RCC 7860 (cell line): ENCODE measurements at regions not wholly inside any gene's neighbourhood (a gene's known extent, or its start where the extent isn't known, plus 50 kb on each side); places are given as distances from the start of the nearest gene placed in this dataset.

Source experiments
- DNase-seq: peaks from one replicate; pipeline ENCODE4 v3.0.0-alpha.2; 2015; ENCODE audit warnings: low spot score
- FAIRE-seq: peaks from 2 replicates; lab custom pipeline; 2012; peaks lifted over from hg19 to GRCh38; lab: Jason Lieb, UNC

DNA sequence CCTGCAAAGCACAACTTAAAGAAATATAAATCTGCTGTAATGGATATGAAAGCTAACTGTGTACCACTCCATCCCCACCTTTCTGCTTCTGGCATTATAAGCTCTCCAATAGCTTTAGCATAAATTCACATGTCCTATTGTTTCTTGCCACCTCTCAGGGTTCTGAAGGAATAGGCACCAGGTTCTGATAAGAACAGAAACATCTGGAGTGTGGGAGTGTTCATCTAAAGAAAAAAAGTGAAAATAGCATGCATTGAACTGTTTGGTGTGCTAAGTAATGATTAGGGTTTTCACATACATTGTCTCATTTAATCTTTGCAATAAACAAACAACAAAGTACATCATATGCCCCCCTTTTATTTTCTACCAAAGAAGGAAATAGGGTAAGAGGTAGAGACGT lies 72.3 kb downstream of the FAM76B start:
- FAIRE-seq (no peak), DNase-seq (no peak)

DNA sequence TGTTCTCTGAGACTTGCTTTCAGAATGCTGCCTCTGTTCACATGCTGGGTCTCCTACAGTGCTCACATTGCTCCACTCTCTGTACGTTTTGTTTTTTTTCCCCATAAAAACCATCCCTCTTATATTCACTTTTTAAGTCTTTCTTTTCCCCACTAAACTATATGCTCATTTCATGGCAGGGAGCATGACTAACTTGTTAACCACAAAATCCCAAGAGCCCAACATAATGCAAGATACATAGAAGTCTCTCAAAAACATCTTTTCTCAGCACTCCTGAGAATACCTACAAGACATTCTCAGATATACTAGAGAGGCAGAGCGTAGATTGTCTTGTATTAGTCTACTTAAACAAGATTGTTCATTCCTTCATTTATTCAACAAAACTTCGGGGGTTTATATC lies 73.3 kb downstream of the FAM76B start:
- no peak for DNase-seq

DNA sequence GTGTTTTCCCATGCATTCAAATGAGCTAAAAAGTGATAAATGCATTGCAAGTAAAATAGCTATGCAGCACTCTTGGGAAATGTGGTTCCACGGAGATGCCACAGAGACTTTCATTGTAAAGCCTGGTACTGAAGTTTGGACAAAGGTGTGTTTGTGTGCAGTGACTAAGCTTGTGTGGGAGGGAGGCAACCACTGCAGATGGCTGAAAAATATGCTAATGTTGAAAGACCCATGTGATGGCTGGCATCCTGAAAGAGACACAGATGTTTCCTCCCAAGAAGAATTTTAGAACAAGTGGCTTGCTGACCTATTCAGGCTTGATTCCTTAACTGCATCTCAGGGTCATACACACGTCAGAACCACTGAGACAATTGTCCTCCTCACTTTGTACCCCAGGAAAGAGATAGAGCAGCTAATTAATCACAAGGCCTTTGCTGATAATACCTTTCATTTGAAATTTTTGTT lies 73.8 kb downstream of the FAM76B start:
- FAIRE-seq: no peak
- DNase-seq: no peak

More for the DNA sequence above, 73.3 kb downstream of the FAM76B start:
- no peak for FAIRE-seq

DNA sequence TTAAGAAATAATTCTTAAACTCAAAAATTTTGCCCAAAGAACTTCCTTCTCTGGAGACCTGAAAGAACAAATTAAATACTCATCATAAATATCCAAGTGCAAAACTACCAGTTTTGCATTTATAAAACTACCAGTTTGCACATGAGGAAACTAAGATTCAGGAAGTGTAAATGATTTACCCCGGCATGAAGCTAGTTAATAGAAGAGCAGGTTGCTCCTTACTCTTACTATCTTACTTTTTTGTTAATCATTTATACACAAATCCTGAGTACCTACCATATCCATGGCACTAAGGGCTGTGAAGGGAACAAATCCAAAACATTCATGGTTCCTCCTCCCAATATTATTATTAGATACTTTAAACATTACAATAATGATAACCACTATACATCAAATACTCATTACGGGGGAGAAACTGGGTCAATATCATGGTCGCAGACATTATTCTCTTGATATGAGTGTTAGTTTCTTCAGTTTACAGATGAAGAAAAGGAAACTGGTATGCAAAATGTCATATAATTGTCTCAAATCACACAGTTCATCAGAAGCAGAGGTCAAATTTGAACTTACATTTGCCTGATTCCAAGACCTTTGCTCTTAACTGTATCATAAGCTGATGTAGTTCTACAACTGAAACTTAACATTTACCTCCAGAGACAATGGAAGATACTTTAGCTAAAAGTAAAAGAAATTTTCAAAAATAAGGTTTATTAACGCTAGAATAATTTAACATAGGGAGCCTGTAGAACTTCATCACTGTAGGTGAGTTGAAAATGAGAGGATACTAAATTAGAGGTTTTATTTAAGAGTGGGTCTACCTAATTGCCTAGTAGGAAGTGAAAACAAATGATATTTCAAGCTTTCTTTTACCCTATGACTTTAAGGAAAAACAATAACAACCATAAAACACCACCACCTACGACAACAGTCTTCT lies 74.5 kb downstream of the FAM76B start:
- FAIRE-seq (no peak), DNase-seq (no peak)

DNA sequence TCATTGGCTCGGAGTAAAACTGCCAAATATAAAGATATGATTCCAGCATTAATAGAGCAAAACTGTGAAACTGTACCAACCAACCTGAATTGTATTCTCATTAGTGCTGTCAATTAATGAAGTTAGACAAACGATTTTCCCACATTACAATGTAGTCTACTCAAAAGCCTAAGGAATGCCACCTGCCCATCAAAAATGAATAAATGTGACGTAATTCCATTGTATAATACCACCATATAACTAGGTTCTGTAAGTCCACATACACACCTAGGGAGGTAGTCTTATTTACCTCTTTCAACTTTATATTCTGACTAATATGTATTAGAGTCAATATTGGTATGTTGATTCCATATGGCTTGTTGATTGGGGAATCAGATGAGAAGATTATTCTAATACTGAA lies 76.2 kb downstream of the FAM76B start:
- no peak for FAIRE-seq
- no peak for DNase-seq

DNA sequence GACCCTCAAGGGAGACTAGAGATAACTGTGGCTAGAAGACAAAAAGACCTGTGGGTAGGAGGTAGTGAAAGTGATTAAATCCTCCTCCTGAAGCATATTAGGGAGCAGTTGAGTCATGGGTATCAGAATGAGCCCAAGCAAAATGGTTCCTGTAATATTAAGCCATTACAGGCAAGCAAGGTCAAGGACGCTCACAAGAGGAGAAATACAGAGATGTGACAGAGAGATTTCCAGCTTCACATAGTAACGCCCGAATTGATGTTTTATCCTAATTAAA lies 77.7 kb downstream of the FAM76B start:
- no peak for FAIRE-seq
- no peak for DNase-seq

DNA sequence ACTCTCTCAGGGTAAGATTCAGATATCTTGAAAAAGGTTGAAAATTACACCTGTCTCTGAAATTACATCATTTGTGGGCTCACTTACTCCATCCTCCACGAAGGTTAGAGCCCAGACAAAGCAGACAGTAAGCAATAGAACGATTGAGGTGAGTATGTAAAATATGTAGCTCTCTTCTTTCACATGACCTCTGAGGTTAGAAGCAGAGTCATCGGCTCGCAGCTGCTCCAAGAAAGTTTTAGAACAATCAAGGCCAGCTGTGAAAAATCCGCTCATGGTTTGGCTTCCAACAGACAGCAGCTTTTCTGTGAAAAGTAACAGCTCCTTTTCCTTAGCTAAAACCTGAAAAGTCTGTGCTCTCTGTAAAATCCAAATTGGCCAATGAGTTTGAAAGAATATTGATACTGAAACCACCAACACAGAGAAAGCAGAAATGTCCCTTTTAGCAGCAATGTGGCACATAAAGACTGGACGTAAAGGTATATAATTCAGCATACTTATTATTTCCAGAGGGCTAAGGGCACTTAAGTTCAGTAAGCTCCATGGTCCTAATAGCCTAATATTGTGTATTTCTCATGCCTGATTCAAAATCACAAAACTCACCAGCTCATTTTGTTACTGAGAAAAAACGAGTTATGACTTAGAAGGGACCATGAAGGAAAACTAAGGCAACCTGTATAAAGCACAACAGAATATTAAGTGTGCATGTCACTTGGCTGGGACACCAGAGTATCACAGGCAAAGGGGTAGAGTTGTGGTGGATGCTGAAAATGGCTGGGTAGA lies 78.2 kb downstream of the FAM76B start:
- FAIRE-seq (no peak), DNase-seq (no peak)

DNA sequence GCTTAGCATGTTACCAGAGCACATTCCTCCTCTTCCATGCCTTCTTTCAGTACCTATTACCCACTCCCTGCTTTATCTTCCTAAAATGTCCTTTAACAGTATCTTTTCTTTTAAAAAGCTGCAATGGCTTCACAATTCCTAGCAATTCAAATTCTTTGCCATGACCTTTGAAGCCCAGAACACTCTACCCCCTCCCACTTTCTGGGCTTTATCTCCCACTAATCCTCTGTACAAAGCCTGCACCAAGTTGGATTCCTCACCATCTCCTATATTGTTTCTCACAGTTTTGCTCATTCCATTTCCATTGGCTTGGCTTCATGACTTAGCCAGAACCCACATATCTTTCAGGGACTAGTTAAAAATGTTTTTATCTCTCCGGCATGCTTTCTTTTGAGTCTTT lies 80.9 kb downstream of the FAM76B start:
- FAIRE-seq: no peak

DNA sequence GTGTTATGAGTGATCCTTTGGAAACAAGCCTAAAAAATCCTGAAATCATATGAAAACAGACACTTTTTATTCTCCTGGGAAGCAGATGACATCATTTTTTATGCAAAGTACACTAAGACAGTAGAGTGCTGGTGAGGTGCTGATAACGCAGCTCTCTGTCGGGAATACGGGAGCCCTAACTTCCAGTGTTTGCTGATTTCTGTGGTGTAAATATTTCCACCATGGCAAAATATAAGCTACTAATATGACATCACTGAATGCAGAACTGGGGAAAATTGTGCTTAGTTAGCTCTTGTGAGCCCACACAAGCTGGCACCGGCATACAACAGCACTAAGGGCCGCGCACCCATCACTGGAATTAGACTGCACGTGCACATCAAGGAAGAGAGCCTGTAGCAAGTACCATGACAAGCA lies 82.6 kb downstream of the FAM76B start:
- DNase-seq: no peak
- no peak for FAIRE-seq

More for the DNA sequence above, 80.9 kb downstream of the FAM76B start:
- DNase-seq: no peak

DNA sequence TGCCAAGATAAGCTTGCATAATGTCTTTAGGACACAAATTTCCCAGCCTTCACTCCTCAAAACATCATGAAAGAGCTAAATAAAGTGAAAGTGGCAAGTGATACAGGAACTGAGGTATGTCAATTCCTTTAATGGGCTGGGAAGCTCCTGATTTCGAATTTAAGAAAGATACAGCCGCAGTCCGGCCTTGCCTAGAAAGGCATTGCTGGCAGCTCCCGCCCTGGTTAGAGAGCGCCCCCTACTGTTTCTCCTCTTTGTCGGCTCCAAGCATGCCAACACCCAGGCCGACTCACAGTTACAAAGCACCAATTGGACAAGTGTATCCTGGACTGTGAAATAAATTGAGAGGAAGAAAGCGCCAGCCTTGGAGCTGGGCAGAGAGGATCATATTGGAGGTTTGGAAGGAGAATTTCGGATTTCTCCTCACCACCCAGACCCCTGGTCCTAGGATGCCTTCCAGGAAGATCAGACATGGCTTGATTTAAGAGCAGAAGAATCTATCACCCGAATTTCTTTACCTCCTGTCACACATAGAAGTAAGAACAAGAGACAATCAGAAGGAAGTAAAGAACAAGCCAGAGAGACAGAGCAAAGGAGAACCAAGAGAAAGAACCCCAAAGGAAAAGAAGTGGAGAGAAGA lies 84.0 kb downstream of the FAM76B start:
- peak; percentile 39 for DNase-seq
- FAIRE-seq: no peak

DNA sequence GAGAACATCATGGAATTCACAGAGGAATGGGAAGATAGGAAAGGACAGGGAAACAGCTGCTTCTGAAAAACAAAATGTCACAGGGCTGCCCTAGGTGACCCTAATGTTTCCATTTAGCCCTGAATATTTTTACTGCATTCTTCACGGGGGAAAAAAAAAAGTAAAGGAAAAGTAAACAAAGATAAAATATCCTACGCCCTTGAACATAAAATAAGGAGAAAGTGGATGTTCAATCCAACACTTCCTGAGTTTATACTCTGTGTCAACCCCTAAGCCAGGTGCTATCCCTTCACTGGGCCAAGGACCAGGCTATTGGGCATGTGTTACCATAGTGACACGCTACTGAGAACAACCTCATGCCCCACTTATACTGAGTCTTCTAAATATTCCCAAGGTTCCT lies 84.7 kb downstream of the FAM76B start:
- DNase-seq (no peak), FAIRE-seq (no peak)

DNA sequence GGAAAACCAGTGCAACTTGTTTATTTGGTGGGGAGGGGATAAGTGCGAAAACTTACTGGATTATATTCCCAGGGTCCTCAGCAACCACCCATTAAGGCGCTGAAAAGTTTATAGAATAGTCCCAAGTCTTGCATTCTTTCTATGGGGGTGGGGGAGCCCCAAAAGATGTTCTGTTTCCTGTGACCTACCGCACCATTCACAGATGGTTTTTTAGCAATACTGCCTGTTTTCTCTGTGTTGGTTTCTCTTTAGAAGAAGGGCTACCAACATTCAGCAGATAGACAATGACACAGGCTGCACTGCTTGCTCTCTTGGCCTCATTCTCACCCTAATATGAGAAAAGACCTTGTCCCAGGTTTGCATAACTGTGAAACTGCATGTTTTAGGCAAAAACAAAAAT lies 86.5 kb downstream of the FAM76B start:
- DNase-seq (no peak), FAIRE-seq (no peak)

DNA sequence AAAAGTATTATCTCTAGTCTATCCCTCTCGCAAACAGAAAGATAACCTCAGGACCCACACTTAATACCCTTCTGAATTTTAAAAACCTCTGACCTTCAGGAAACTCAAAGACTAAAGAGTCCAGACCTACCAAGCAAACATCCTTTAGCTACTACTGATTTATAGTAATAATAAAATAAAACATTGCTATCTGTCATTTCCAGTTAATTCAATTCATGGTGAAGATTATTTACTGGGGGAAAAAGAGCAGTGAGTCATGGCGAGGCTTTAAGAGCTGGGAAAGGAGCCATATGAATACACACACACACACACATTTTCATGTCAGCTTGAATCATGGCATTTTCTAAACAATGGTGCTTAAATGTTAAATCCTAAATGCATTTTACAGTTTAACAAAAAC lies 87.1 kb downstream of the FAM76B start:
- DNase-seq (no peak), FAIRE-seq (no peak)

DNA sequence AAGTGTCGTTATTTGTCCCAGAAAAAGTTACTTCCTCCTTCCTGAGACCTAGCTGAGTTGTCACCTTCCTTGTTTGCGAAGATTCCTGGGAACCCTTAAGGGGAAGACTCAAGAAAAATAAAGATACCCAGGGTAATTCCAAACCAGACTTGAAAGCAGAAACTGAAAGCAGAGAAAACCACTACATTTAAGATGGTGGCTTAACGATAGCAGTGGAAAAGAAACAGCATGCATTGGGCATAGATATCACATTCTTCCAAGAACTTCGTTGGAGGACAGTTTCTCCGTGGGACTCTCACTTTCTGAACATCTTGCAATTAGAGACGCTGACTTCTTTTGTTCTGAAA lies 89.1 kb downstream of the FAM76B start:
- FAIRE-seq (no peak), DNase-seq (no peak)

DNA sequence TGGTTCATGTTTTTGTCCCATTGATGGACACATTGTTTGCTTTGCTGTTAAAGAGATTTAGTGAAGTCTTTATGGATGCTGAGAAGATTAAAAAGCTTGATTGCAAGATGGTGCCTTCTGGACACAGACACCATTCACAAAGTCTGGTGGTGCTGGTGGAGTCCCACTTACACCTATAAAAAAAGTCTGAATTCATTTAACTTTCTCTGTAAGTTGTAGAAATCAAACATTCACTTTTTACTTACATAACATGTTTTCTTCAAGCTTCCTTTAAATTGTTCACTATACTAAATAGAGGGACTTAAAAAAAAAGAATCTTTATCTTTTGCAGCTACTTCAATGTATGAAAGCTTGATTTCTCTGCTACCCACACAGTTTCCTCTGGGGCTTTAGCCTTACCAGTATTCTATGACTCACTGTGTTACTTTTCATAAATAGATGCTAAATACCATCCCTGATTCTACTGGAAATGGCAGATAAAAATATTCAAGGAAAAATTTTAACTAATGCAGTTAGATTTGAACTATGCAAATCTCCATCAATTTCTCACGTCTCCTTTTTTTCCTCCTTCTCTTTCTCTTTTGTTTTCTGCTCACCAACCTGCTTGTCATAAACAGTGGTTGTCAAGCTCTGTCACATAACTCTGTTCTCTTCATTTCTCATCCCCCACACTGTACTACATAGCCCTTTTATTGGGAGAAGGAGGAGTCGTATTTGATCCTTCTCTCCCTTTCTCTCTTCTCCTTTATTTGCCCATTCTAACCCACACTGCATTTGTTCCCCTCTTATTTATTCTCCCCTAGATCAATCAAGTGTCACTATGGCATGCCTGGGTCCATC lies 89.7 kb downstream of the FAM76B start:
- DNase-seq (no peak), FAIRE-seq (no peak)

DNA sequence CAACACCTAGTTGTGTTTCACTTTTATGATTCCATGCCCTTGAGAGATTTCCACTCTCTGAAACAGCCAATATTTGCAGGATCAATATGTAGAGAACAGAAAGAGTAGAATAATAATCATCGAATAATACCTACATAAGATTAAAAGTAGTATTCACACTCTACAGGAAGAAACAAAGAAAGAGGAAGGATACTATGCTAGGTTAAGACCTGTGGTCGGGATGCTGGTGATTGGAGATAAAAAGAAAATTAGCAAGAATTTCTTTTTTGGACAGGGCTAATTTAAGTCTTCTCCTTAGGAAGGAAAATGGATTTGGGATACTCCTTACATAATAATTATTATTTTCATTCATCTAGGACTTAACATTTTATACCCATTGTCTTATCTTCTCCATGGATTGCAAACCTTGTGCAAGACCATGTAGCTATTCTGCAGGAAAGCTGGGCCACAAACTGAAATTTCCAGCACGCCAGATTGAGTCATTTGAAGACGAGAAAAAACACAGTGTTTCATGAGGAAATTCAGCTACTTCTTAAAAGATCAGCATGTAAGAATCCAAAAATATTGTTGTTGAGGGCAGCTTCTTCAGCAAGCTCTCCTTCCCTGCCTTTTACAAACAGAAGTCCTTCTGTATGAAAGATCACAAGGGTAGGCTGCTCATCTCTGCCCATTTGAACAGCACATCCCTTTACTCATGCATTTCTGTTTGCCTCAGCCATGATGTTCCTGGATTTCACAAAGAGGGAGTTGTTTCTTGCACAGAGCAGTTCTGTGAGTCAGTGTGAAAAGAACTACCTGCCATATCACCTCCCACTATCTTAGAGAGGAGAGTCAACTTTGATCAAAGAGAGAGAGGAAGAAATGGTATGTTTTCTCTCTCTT lies 90.7 kb downstream of the FAM76B start:
- no peak for FAIRE-seq
- no peak for DNase-seq

DNA sequence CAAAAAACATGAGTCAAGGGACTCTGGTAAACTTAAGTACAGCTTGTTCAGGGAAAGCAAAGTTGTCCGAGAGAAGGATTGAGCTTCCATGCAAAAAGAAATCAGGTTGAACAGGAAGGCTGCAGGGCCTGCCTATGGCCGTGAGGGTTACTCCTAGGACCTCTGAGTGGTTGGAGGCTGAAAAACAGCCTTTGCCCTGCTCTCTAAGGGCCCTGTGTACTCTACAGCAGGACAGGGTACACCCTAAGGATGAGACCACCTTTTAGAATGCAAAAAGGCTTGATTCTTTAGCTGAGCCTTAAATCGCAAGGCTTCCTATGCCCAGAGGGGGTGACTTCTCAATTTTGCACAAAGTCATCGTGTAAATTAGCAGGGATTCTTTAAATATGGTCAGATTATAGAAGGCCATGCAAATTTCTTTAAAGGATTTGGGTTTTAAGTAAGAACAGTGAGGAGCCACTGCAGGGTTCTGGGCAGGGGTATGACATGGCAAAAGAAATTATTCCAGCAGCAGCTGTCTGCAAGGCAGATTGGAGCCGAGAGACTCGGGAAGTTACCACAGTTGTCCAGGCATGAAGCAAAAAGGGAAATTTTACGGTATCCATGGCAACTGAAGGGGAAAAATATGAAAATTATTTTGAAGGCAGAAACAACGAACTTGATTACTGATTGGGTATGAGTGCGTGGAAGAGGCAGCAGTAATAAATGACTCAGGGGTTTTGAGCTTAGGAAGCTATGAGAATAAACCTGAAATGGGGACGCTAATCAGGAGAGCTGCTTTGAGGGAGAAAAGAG lies 91.8 kb downstream of the FAM76B start:
- DNase-seq (no peak), FAIRE-seq (no peak)

DNA sequence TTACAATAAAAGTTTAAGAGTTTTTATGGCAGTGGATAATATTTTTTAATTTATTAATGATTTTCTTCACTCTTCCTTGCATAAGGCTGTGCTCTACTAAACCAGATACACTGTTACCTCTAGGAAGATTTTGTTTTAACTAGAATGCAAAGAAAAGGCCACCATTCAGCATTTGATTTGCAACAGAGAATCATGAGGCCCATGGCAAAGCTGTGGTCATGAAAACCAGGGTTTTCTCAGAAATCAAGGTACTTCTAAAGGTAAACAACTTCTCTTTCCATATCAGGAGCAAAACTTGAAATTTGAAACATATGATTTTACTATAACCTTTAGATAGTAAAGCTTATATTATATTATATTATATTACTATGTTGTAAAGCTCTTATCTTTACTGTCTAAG lies 94.4 kb downstream of the FAM76B start:
- DNase-seq: no peak
- no peak for FAIRE-seq

DNA sequence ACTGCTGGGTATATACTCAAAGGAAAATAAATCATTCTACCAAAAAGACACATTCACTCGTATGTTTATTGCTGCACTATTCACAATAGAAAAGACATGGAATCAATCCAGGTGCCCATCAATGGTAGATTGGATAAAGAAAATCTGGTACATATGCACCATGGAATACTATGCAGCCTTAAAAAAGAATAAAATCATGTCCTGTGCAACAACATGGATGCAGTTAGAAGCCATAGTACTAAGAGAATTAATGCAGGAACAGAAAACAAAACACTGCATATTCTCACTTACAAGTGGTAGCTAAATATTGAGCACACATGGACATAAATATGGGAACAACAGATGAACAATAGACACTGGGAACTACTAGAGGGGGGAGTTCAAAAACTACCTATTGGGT lies 96.3 kb downstream of the FAM76B start:
- FAIRE-seq (no peak), DNase-seq (no peak)
